Activated CD4-positive, alpha-beta T cell treated with anti-CD3 and anti-CD28 coated beads, Interleukin-2, amount 10 ng/mL, durations not matched to agents 7 days and 5 days (primary cell): ENCODE measurements at regions not wholly inside any gene's neighbourhood (a gene's known extent, or its start where the extent isn't known, plus 50 kb on each side); places are given as distances from the start of the nearest gene placed in this dataset.

Source experiments
- CTCF ChIA-PET: fragments of 350-600 bp; sonication (Branson Sonifier 250); formaldehyde crosslinking; loops from one replicate; lab custom pipeline; 2021; ENCODE audit warnings: antibody characterized with exemption; lab: Charles Lee
- POLR2A ChIA-PET: fragments of 350-600 bp; sonication (Branson Sonifier 250); formaldehyde crosslinking; loops from one replicate; lab custom pipeline; 2021; ENCODE audit warnings: antibody characterized with exemption; lab: Charles Lee
- DNase-seq: peaks from one replicate; pipeline ENCODE4 v3.0.0-alpha.2; 2020
- H3K27ac Mint-ChIP-seq: one replicate; pipeline ENCODE4 v1.8.0; 2021; ENCODE audit warnings: mild to moderate bottlenecking, moderate library complexity, mixed read lengths
- H3K27me3 Mint-ChIP-seq: one replicate; pipeline ENCODE4 v1.8.0; 2021; ENCODE audit warnings: mixed read lengths
- H3K36me3 Mint-ChIP-seq: one replicate; pipeline ENCODE4 v1.8.0; 2021; ENCODE audit warnings: low read depth, mixed read lengths
- H3K4me1 Mint-ChIP-seq: one replicate; pipeline ENCODE4 v1.8.0; 2021; ENCODE audit warnings: mixed read lengths
- H3K4me3 Mint-ChIP-seq: one replicate; pipeline ENCODE4 v1.8.0; 2021; ENCODE audit warnings: mild to moderate bottlenecking, moderate library complexity, mixed read lengths
- H3K9me3 Mint-ChIP-seq: one replicate; pipeline ENCODE4 v1.8.0; 2021; ENCODE audit warnings: mixed read lengths

DNA sequence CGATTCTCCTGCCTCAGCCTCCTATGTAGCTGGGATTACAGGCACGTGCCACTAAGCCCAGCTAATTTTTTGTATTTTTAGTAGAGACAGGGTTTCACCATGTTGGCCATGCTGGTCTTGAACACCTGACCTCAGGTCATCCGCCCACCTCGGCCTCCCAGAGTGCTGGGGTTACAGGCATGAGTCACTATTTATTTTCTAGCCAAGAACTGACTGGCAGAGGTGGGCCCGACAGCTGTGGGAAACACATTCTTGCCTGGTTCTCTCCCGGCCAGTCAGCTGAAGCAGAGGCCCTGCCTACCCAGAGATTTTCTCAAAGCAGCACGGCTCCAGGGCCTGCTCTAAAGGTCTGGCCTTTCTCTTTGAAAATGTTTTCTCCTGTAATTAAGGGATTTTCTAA lies 108.0 kb downstream of the KCTD15 start:
- peaks cover 37% of the 10 kb centered on the region for H3K27me3 Mint-ChIP-seq
- H3K4me1 Mint-ChIP-seq: peaks cover 3% of the 10 kb centered on the region
- CTCF ChIA-PET: no interaction called here
- H3K4me3 Mint-ChIP-seq: no peak overlapping the region
- H3K9me3 Mint-ChIP-seq: no peaks in the 10 kb centered on the region
- H3K27ac Mint-ChIP-seq: no peak overlapping the region
- DNase-seq: no peak
- POLR2A ChIA-PET: no interaction called here
- no peaks in the 10 kb centered on the region for H3K36me3 Mint-ChIP-seq

DNA sequence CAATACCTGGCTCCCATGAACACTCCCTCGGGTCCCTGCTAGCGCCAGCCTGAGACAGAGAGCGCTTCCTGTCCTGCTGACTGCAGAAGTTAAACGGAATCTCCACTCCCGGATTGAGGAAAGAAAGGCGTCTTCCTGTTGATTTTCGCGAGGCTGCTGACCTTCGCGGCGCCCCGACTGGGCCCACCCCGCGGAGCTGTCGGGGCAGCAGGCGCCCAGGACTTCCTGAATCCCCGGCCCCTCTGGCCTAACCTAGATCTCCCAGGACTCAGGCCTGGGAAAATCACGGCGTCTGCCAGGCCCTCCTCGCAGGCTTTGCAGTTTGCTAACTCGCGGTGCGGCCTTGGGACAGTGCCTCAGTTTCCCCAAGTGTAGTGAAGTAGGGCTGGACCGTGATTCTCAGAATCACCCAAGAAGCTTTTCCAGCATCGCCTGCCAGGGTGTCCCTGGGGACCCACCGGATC lies 108.8 kb downstream of the KCTD15 start:
- H3K27ac Mint-ChIP-seq: no peak overlapping the region
- no peaks in the 10 kb centered on the region for H3K36me3 Mint-ChIP-seq
- H3K27me3 Mint-ChIP-seq: peaks cover 37% of the 10 kb centered on the region
- no peak for DNase-seq
- no peak overlapping the region for H3K4me3 Mint-ChIP-seq
- ChIA-PET POLR2A (no interaction called here), CTCF (no interaction called here)
- peaks cover 3% of the 10 kb centered on the region for H3K4me1 Mint-ChIP-seq
- no peaks in the 10 kb centered on the region for H3K9me3 Mint-ChIP-seq

DNA sequence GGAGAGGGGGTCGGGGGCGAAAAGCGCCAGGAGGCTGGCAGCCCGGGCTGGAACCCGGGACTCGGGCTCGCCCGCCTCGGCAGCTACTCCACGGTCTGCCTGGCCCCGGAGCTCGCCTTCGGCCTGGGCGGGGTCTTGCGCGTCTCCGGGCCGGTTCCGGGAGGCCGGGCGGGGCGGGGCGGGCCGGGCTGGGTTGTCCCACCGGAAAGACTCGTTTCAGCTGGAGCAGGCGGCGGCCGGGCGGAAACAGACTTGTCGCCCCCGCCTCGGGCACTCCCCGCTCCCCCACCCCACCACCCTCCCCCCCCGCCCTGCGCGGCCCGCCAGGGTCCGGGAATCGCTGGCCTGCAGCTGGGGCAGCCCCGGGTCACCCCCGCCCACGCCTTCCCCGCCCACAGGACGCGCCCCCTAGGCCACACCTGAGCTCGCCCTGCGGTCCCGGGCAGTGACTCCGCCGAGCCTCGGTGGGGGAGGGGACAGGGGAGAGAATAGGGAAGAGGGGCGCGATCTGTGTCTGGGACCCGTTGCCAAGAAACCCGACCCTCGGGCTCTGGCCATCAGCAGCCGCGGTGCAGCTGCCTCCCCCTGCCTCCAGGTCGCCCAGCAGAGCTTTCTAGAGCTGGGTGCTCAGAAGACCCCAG lies 109.4 kb downstream of the KCTD15 start:
- H3K27me3 Mint-ChIP-seq: peaks cover 37% of the 10 kb centered on the region
- CTCF ChIA-PET: no interaction called here
- POLR2A ChIA-PET: interaction anchor here (0.6 kb wide), 1 partner anchor 560 kb away, joined by 3 read pairs; no protein-coding TSS in a partner anchor
- no peak overlapping the region for H3K27ac Mint-ChIP-seq
- H3K4me3 Mint-ChIP-seq: no peak overlapping the region
- no peak for DNase-seq
- no peaks in the 10 kb centered on the region for H3K36me3 Mint-ChIP-seq
- H3K9me3 Mint-ChIP-seq: no peaks in the 10 kb centered on the region
- H3K4me1 Mint-ChIP-seq: peaks cover 3% of the 10 kb centered on the region

DNA sequence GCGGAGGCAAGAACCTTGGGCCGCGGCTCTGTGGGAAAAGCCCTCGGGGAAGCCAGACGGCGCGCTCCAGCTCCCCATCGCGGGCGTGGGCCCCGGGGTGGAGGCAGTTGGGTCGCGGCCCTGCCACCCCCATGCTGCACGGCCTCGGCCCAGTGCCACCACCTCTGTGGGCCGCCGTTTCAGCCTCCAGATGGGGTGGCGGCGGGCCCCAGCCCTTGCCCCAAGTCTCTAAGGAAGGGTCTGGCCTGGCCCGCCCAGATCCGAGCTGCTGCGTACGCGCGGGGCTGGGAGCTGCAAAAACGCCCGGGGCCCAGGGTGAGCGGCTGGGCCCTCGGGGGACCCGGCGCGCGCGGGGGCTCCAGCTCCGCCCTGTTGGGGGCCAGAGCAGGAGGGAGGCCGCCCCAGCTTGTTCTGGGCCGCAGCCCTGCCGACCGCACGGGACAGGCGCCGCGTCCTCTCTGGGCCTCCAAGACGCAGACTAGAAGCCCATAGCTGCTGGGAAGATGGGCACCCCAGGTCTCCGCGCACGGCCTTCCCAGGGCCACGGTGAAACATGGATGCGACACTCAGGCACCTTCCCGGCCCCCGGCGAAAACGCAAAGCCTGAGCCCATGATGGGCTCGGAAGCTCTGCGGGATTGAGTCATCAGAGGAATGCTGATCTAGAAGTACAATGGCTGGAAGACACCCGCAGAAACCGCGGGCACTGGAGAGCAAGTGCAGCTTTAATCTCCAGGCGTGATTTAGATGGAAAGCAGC lies 110.1 kb downstream of the KCTD15 start:
- Mint-ChIP-seq H3K4me1 (peaks cover 3% of the 10 kb centered on the region), H3K27me3 (peaks cover 37% of the 10 kb centered on the region), H3K4me3 (no peak overlapping the region), H3K27ac (no peak overlapping the region), H3K9me3 (no peaks in the 10 kb centered on the region), H3K36me3 (no peaks in the 10 kb centered on the region)
- CTCF ChIA-PET: no interaction called here
- POLR2A ChIA-PET: interaction anchor here (0.6 kb wide), 1 partner anchor 561 kb away, joined by 3 read pairs; no protein-coding TSS in a partner anchor
- no peak for DNase-seq

DNA sequence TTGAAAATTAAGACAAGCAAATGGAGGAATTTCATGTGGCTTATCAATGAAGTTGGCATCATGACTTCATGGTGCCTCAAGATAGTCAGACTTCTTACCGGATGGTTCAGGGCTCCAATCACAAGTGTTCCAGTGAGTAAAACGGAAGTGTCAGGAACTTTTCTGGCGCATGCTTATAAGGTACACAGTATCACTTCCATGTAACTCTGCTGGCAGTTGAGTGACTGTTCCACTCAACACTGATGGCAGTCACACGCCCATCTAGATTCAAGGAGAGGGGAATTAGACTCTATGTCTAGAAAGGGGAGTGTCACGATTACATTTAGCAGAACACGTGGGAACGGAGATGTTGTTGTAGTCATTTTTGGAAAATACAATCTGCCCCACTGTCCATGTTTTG lies 114.3 kb downstream of the KCTD15 start:
- Mint-ChIP-seq H3K27me3 (peaks cover 18% of the 10 kb centered on the region), H3K9me3 (no peaks in the 10 kb centered on the region), H3K36me3 (no peaks in the 10 kb centered on the region), H3K27ac (no peak overlapping the region), H3K4me3 (no peak overlapping the region), H3K4me1 (no peaks in the 10 kb centered on the region)
- no peak for DNase-seq
- ChIA-PET CTCF (no interaction called here), POLR2A (no interaction called here)

DNA sequence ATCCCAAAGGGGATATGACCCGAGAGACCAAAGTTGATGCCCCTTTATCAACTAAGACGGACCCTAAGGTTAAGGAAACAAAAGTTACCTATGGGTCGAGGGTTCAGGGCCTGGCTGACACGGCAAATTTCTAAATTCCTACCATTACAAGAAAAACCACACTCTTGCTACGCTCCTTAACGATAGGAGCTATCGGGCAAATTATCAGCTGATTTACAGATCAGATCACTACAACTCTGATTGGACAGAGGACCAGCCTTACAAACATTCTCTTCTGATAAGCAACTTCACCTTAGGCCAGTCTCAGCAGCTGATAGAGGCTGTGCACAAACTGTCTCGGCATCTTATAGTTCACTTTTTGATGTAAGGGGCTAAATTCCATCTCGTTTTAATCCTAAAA lies 117.9 kb downstream of the KCTD15 start:
- ChIA-PET POLR2A (no interaction called here), CTCF (no interaction called here)
- Mint-ChIP-seq H3K27ac (no peak overlapping the region), H3K4me1 (no peaks in the 10 kb centered on the region), H3K36me3 (no peaks in the 10 kb centered on the region), H3K4me3 (no peak overlapping the region), H3K27me3 (peaks cover 4% of the 10 kb centered on the region), H3K9me3 (no peaks in the 10 kb centered on the region)
- DNase-seq: no peak

DNA sequence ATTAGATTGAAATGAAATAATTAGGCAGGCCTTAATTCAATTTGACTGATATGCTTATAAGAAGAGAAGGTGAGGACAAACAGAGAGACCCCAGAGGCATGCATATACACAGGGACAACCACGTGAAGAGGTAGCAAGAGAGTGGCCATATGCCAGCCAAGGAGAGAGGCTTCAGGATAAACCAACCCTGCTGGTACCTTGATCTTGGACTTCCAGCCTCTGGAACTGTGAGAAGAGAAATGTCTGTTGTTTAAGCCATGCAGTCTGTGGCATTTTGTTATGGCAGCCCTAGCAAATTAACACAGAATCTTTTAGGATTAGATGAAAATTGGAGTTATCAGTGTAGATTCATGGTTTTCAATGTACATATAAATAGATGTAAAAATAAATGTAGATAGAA lies 120.1 kb downstream of the KCTD15 start:
- Mint-ChIP-seq H3K4me3 (no peak overlapping the region), H3K36me3 (no peaks in the 10 kb centered on the region), H3K27me3 (peaks cover 4% of the 10 kb centered on the region), H3K9me3 (no peaks in the 10 kb centered on the region), H3K4me1 (no peaks in the 10 kb centered on the region), H3K27ac (no peak overlapping the region)
- no peak for DNase-seq
- POLR2A ChIA-PET: no interaction called here
- CTCF ChIA-PET: no interaction called here

DNA sequence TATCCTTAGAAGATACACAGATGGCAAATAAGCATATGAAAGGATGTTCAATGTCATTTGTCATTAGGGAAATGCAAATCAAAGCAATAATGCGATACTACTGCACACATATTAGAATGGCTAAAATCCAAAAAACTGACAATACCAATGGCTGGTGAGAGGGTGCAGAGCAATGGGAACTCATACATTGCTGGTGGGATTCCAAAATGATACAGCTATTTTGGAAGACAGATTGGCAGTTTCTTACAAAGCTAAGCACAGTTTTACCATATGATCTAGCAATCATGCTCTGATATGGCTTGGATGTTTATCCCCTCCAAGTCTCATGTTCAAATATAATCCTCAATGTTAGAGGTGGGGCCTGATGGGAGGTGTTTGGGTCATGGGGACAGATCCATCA lies 122.6 kb downstream of the KCTD15 start:
- H3K9me3 Mint-ChIP-seq: no peaks in the 10 kb centered on the region
- no peak overlapping the region for H3K27ac Mint-ChIP-seq
- no peaks in the 10 kb centered on the region for H3K4me1 Mint-ChIP-seq
- no peak for DNase-seq
- H3K27me3 Mint-ChIP-seq: peaks cover 4% of the 10 kb centered on the region
- H3K4me3 Mint-ChIP-seq: no peak overlapping the region
- ChIA-PET CTCF (no interaction called here), POLR2A (no interaction called here)
- H3K36me3 Mint-ChIP-seq: no peaks in the 10 kb centered on the region

DNA sequence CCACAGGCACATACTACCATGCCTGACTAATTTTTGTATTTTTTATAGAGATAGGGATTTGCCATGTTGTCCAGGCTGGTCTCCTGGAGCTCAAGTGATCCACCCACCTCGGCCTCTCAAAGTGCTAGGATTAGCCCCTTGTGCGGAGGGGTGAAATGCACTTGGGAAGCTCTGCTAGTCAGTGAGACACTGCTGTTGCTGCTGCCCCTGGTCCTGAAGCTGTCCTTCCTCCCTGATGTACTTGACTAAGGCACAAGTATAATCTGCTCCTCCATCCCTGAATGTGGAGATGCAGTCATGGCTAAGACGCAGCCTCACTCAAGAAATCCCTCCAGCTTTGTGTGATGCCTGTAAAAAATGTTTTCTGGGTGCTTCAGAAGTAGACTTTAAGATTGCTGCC lies 124.5 kb downstream of the KCTD15 start:
- no peaks in the 10 kb centered on the region for H3K9me3 Mint-ChIP-seq
- no peak overlapping the region for H3K4me3 Mint-ChIP-seq
- POLR2A ChIA-PET: no interaction called here
- CTCF ChIA-PET: no interaction called here
- H3K4me1 Mint-ChIP-seq: no peaks in the 10 kb centered on the region
- no peak overlapping the region for H3K27ac Mint-ChIP-seq
- DNase-seq: no peak
- peaks cover 4% of the 10 kb centered on the region for H3K27me3 Mint-ChIP-seq
- no peaks in the 10 kb centered on the region for H3K36me3 Mint-ChIP-seq

DNA sequence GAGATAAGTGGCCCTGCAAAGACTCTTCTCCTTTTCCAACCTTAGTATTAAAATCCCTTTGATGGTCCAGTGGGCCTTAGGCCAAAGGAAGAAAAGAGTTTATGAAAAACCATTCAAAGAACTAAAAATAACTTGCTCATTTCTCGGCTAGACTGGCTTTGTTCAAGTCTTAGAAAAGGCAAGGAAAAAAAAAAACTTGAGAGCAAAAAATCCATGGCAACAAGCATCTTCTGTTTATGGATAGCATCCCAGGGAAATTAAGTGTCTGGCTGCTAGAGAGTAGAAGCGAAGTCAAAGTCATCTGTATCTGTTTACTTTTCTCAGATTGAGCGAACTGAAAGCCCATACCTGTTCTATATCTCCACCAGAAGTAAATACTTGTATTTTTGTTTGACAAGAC lies 129.6 kb downstream of the KCTD15 start:
- Mint-ChIP-seq H3K27ac (no peak overlapping the region), H3K27me3 (no peaks in the 10 kb centered on the region), H3K9me3 (no peaks in the 10 kb centered on the region), H3K4me1 (no peaks in the 10 kb centered on the region), H3K4me3 (no peak overlapping the region), H3K36me3 (no peaks in the 10 kb centered on the region)
- ChIA-PET CTCF (no interaction called here), POLR2A (no interaction called here)
- no peak for DNase-seq

DNA sequence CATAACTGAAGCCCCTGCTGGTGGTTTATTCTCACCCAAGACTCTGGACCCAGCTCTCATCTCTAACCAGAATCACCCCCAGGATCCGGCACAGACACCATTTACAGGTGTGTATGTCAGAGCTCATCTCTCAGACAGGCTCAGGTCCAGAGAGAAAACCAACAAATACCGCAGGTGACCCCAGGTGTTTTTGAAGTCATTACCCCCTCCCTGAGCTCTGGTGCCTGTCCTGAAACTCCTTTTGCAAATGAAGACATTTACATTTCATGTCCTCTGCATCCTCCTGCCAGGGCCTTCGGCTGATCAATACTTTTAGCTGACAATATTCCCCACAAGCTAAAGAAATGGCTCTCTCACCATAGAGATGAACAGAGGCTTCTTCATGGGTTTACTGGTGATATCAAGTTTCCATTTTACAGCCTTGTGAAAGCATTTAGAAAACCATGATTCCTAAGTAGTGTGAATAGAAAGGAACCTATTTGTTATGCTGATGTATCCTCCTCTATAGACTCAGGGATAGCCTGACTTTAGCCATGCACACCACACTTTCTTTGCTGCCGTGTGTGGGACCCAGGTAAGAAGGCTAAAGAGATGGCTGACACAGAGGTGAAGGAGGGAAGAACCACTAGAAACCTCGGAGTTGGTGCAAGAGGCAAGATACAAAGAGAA lies 131.3 kb downstream of the KCTD15 start:
- no peaks in the 10 kb centered on the region for H3K4me1 Mint-ChIP-seq
- no peak for DNase-seq
- H3K9me3 Mint-ChIP-seq: no peaks in the 10 kb centered on the region
- POLR2A ChIA-PET: no interaction called here
- CTCF ChIA-PET: interaction anchor here (1.1 kb wide), 1 partner anchor 150 kb away, joined by 3 read pairs; no protein-coding TSS in a partner anchor
- no peaks in the 10 kb centered on the region for H3K36me3 Mint-ChIP-seq
- no peak overlapping the region for H3K27ac Mint-ChIP-seq
- no peak overlapping the region for H3K4me3 Mint-ChIP-seq
- H3K27me3 Mint-ChIP-seq: no peaks in the 10 kb centered on the region

DNA sequence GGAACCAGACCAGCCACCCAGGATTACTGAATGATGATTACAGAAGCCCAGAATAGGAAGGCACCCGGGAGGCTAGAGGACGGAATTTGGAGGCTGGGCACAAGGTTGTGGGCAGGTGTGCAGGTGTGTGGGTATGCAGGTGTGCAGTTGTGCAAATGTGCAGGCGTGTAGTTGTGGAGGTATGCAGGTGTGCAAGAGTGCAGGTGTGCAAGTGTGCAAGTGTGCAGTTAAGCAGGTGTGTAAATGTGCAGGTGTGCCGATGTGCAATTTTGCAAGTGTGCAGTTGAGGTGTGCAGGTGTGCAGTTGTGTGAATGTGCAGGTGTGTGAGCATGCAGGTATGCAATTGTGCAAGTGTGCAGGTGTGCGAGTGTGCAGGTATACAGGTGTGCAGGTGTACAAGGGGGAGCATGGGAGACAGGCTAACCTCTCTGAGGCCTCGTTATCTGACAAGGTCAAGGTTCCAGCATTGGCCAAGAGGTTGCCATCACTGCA lies 131.8 kb downstream of the KCTD15 start:
- Mint-ChIP-seq H3K27me3 (no peaks in the 10 kb centered on the region), H3K9me3 (no peaks in the 10 kb centered on the region), H3K36me3 (no peaks in the 10 kb centered on the region), H3K4me1 (no peaks in the 10 kb centered on the region), H3K4me3 (no peak overlapping the region), H3K27ac (no peak overlapping the region)
- ChIA-PET CTCF (no interaction called here), POLR2A (no interaction called here)
- no peak for DNase-seq

DNA sequence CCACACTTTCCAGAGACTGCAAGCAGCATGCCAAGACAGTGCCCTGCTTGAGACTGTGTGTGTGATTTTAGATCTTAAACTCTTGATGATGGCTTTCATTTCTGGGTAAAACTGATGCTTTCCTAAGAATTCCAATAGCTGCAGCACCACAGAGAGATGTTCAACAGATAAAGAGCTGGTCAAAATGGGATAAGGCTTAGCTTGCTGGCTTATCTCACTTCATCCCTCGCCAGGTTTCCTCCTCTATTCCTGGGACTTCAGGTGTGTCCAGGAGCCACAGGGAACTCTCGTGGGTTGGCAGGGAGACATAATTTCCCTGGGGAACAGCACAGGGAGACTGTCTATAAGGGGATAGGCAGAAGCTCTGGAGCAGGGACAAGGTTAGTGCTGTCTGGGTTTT lies 137.3 kb downstream of the KCTD15 start:
- POLR2A ChIA-PET: no interaction called here
- Mint-ChIP-seq H3K4me3 (no peak overlapping the region), H3K9me3 (peaks cover 2% of the 10 kb centered on the region), H3K4me1 (no peaks in the 10 kb centered on the region), H3K27ac (no peak overlapping the region), H3K36me3 (no peaks in the 10 kb centered on the region), H3K27me3 (no peaks in the 10 kb centered on the region)
- no peak for DNase-seq
- CTCF ChIA-PET: interaction anchor here (1.2 kb wide), 1 partner anchor 156 kb away, joined by 3 read pairs; no protein-coding TSS in a partner anchor
